ENCODE measurements at regions not wholly inside any gene's neighbourhood (a gene's known extent, or its start where the extent isn't known, plus 50 kb on each side); places are given as distances from the start of the nearest gene placed in this dataset.

DNA sequence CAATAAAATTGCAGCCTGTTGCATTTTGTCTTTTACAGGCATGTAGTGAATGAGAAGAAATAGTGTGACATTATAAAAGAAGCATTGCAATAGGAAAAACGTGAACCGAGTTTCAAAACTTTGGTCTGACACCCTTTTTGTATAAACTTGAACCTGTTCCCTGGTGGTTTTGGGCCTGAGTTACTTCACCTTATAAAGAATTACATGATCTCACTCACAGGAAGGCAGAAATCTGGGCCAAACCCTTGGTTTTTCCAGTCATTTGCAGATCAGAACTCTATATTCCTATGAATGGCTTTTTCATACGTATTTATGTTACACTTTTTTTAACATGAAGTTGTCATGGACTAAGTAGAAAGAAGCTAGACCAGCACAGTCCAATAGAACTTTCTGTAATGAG is 138.5 kb upstream of the FLRT2 start:
- no peak overlapping the region for H3K4me3 ChIP-seq (ENCODE audit: insufficient read depth in 1 of 2, low read depth in 1 of 2, low read length in 2 of 2)
- H2BK12ac ChIP-seq (ENCODE audit: low read length in 2 of 2): no peak overlapping the region
- no peak overlapping the region for H2BK120ac ChIP-seq (ENCODE audit: low read depth, low read length)
- no peaks in the 10 kb centered on the region for H3K9me3 ChIP-seq (ENCODE audit: control insufficient read depth, low read length)
- no peak overlapping the region for H3K4ac ChIP-seq (ENCODE audit: low read depth in 1 of 2, low read length in 2 of 2)
- 100% methylated on average over 3 of the region's 3 CpGs for WGBS
- H3K27ac ChIP-seq (ENCODE audit: low read length, poor library complexity, severe bottlenecking): no peak overlapping the region
- H2BK5ac ChIP-seq (ENCODE audit: low read depth, low read length, poor library complexity, severe bottlenecking): no peak overlapping the region
- no peak overlapping the region for H2BK15ac ChIP-seq (ENCODE audit: low read depth, poor library complexity, severe bottlenecking)
- H4K91ac ChIP-seq (ENCODE audit: low read length): no peak overlapping the region
- no peak overlapping the region for H2AK5ac ChIP-seq (ENCODE audit: low read length, severe bottlenecking)
- no peak overlapping the region for H2AFZ ChIP-seq (ENCODE audit: low read depth, low read length)
- H3K27me3 ChIP-seq (ENCODE audit: control insufficient read depth in 1 of 2, insufficient read depth in 1 of 2, low read length in 2 of 2): no peaks in the 10 kb centered on the region
- no peak overlapping the region for H3K9ac ChIP-seq (ENCODE audit: low read length)
- H3K4me1 ChIP-seq (ENCODE audit: control insufficient read depth, insufficient read depth, low read depth, low read length): no peaks in the 10 kb centered on the region
- no peak overlapping the region for H3K14ac ChIP-seq (ENCODE audit: low read length in 2 of 2)
- no peaks in the 10 kb centered on the region for H3K79me1 ChIP-seq (replicated peaks; ENCODE audit: low read length, poor library complexity, severe bottlenecking)
- no peak overlapping the region for H3K4me2 ChIP-seq (ENCODE audit: low read length, poor library complexity, severe bottlenecking)
- no peaks in the 10 kb centered on the region for H3K36me3 ChIP-seq (ENCODE audit: control insufficient read depth in 1 of 2, insufficient read depth in 2 of 2, low read depth in 1 of 2, low read length in 2 of 2)
- no peak for DNase-seq
- H4K8ac ChIP-seq (ENCODE audit: low read length): no peak overlapping the region
- H3K23ac ChIP-seq (ENCODE audit: low read length in 2 of 2): no peak overlapping the region
- H3K18ac ChIP-seq (ENCODE audit: low read depth in 1 of 2, low read length in 2 of 2): no peak overlapping the region

DNA sequence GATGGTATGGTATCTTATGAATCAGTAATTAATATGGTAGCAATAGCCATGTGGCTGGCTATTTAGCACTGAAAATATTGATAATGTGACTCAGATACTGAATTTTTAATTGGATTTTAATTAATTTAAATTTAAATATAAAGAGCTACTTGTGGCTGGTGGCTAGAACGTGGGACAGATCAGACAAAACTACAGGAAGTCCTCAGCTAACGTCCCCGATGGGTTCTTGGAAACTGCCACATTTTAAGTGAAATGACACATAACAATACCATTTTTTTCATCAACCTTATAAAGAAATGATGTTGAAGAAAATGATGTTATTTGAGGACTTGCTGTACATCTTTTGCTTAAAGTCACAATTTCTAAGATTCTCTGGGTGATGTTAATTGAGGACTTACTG is 138.1 kb upstream of the FLRT2 start:
- Histone ChIP-seq H3K27me3 (ENCODE audit: control insufficient read depth in 1 of 2, insufficient read depth in 1 of 2, low read length in 2 of 2) (no peaks in the 10 kb centered on the region), H3K4me3 (ENCODE audit: insufficient read depth in 1 of 2, low read depth in 1 of 2, low read length in 2 of 2) (no peak overlapping the region), H3K4me1 (ENCODE audit: control insufficient read depth, insufficient read depth, low read depth, low read length) (no peaks in the 10 kb centered on the region), H3K79me1 (replicated peaks; ENCODE audit: low read length, poor library complexity, severe bottlenecking) (no peaks in the 10 kb centered on the region), H2AK5ac (ENCODE audit: low read length, severe bottlenecking) (no peak overlapping the region), H4K8ac (ENCODE audit: low read length) (no peak overlapping the region), H2BK120ac (ENCODE audit: low read depth, low read length) (no peak overlapping the region), H2BK12ac (ENCODE audit: low read length in 2 of 2) (no peak overlapping the region), H3K36me3 (ENCODE audit: control insufficient read depth in 1 of 2, insufficient read depth in 2 of 2, low read depth in 1 of 2, low read length in 2 of 2) (no peaks in the 10 kb centered on the region), H2BK5ac (ENCODE audit: low read depth, low read length, poor library complexity, severe bottlenecking) (no peak overlapping the region), H2AFZ (ENCODE audit: low read depth, low read length) (no peak overlapping the region), H4K91ac (ENCODE audit: low read length) (no peak overlapping the region), H3K23ac (ENCODE audit: low read length in 2 of 2) (no peak overlapping the region), H3K4ac (ENCODE audit: low read depth in 1 of 2, low read length in 2 of 2) (no peak overlapping the region), H3K9ac (ENCODE audit: low read length) (no peak overlapping the region), H3K18ac (ENCODE audit: low read depth in 1 of 2, low read length in 2 of 2) (no peak overlapping the region), H3K9me3 (ENCODE audit: control insufficient read depth, low read length) (no peaks in the 10 kb centered on the region), H3K14ac (ENCODE audit: low read length in 2 of 2) (no peak overlapping the region), H2BK15ac (ENCODE audit: low read depth, poor library complexity, severe bottlenecking) (no peak overlapping the region), H3K27ac (ENCODE audit: low read length, poor library complexity, severe bottlenecking) (no peak overlapping the region), H3K4me2 (ENCODE audit: low read length, poor library complexity, severe bottlenecking) (no peak overlapping the region)
- no peak for DNase-seq
- WGBS: no CpG with 5 or more reads among the region's 3 CpGs

DNA sequence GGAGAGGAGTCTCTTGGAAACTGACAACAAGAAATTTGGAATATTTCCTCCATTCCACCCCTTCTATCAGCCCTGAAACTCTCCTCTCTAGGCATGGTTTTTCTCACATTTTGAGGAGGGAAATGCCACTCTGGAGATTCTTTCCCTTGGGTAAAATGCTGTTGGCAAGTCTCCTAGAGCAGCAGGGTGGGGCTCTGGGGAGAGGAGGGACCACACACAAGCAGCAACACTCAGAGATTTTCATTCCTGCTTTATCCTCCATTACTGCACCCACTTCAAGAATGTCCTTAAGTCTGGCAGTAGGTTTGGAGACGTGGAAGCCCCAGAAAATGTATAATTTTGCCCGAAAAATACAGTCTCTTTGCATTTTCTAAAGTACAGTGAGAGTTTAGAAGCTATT is 130.8 kb upstream of the FLRT2 start:
- Histone ChIP-seq H3K36me3 (ENCODE audit: control insufficient read depth in 1 of 2, insufficient read depth in 2 of 2, low read depth in 1 of 2, low read length in 2 of 2) (no peaks in the 10 kb centered on the region), H3K9me3 (ENCODE audit: control insufficient read depth, low read length) (no peaks in the 10 kb centered on the region), H3K4me1 (ENCODE audit: control insufficient read depth, insufficient read depth, low read depth, low read length) (no peaks in the 10 kb centered on the region), H4K91ac (ENCODE audit: low read length) (no peak overlapping the region), H3K4me2 (ENCODE audit: low read length, poor library complexity, severe bottlenecking) (no peak overlapping the region), H3K27me3 (ENCODE audit: control insufficient read depth in 1 of 2, insufficient read depth in 1 of 2, low read length in 2 of 2) (no peaks in the 10 kb centered on the region), H2BK5ac (ENCODE audit: low read depth, low read length, poor library complexity, severe bottlenecking) (no peak overlapping the region), H3K14ac (ENCODE audit: low read length in 2 of 2) (no peak overlapping the region), H4K8ac (ENCODE audit: low read length) (no peak overlapping the region), H3K9ac (ENCODE audit: low read length) (no peak overlapping the region), H3K23ac (ENCODE audit: low read length in 2 of 2) (no peak overlapping the region), H3K18ac (ENCODE audit: low read depth in 1 of 2, low read length in 2 of 2) (no peak overlapping the region), H3K79me1 (replicated peaks; ENCODE audit: low read length, poor library complexity, severe bottlenecking) (no peaks in the 10 kb centered on the region), H3K4ac (ENCODE audit: low read depth in 1 of 2, low read length in 2 of 2) (no peak overlapping the region), H2AK5ac (ENCODE audit: low read length, severe bottlenecking) (no peak overlapping the region), H3K4me3 (ENCODE audit: insufficient read depth in 1 of 2, low read depth in 1 of 2, low read length in 2 of 2) (no peak overlapping the region), H2BK15ac (ENCODE audit: low read depth, poor library complexity, severe bottlenecking) (no peak overlapping the region), H2BK12ac (ENCODE audit: low read length in 2 of 2) (no peak overlapping the region), H2BK120ac (ENCODE audit: low read depth, low read length) (no peak overlapping the region), H2AFZ (ENCODE audit: low read depth, low read length) (no peak overlapping the region), H3K27ac (ENCODE audit: low read length, poor library complexity, severe bottlenecking) (no peak overlapping the region)
- no peak for DNase-seq
- 90% methylated on average over 2 of the region's 2 CpGs for WGBS

DNA sequence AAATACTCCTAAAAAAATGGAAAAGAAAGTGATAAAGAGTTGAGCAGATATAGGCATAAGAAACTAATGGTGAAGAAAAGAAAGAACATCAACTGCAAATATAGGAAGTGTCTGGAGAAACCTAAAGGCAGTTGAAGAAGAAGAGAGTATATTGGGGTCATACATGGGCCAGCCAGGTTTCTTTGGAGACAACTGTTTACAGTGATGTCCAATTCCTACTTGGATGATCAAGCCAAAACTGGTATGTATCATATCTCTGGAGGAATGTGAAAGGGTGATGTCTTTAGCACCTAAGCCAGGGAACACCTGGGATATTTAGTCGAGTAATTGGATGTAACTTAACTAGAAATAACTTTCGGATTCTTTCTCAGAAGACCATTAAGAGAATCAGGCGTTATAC is 129.3 kb upstream of the FLRT2 start:
- no peak overlapping the region for H3K18ac ChIP-seq (ENCODE audit: low read depth in 1 of 2, low read length in 2 of 2)
- H3K14ac ChIP-seq (ENCODE audit: low read length in 2 of 2): no peak overlapping the region
- H3K4me2 ChIP-seq (ENCODE audit: low read length, poor library complexity, severe bottlenecking): no peak overlapping the region
- H3K27ac ChIP-seq (ENCODE audit: low read length, poor library complexity, severe bottlenecking): no peak overlapping the region
- no peak overlapping the region for H2BK120ac ChIP-seq (ENCODE audit: low read depth, low read length)
- no peak overlapping the region for H3K9ac ChIP-seq (ENCODE audit: low read length)
- no peak overlapping the region for H2BK12ac ChIP-seq (ENCODE audit: low read length in 2 of 2)
- H3K79me1 ChIP-seq (replicated peaks; ENCODE audit: low read length, poor library complexity, severe bottlenecking): no peaks in the 10 kb centered on the region
- H2AFZ ChIP-seq (ENCODE audit: low read depth, low read length): no peak overlapping the region
- H3K36me3 ChIP-seq (ENCODE audit: control insufficient read depth in 1 of 2, insufficient read depth in 2 of 2, low read depth in 1 of 2, low read length in 2 of 2): no peaks in the 10 kb centered on the region
- DNase-seq: no peak
- H3K4ac ChIP-seq (ENCODE audit: low read depth in 1 of 2, low read length in 2 of 2): no peak overlapping the region
- no peak overlapping the region for H4K8ac ChIP-seq (ENCODE audit: low read length)
- H3K23ac ChIP-seq (ENCODE audit: low read length in 2 of 2): no peak overlapping the region
- 96% methylated on average over 2 of the region's 3 CpGs for WGBS
- no peak overlapping the region for H2BK15ac ChIP-seq (ENCODE audit: low read depth, poor library complexity, severe bottlenecking)
- no peak overlapping the region for H4K91ac ChIP-seq (ENCODE audit: low read length)
- no peaks in the 10 kb centered on the region for H3K4me1 ChIP-seq (ENCODE audit: control insufficient read depth, insufficient read depth, low read depth, low read length)
- no peak overlapping the region for H3K4me3 ChIP-seq (ENCODE audit: insufficient read depth in 1 of 2, low read depth in 1 of 2, low read length in 2 of 2)
- no peaks in the 10 kb centered on the region for H3K9me3 ChIP-seq (ENCODE audit: control insufficient read depth, low read length)
- H2BK5ac ChIP-seq (ENCODE audit: low read depth, low read length, poor library complexity, severe bottlenecking): no peak overlapping the region
- no peak overlapping the region for H2AK5ac ChIP-seq (ENCODE audit: low read length, severe bottlenecking)
- no peaks in the 10 kb centered on the region for H3K27me3 ChIP-seq (ENCODE audit: control insufficient read depth in 1 of 2, insufficient read depth in 1 of 2, low read length in 2 of 2)
